Renal pelvis (tissue), 1 donor: ENCODE measurements at regions not wholly inside any gene's neighbourhood (a gene's known extent, or its start where the extent isn't known, plus 50 kb on each side); places are given as distances from the start of the nearest gene placed in this dataset.

Experiments
- DNase-seq: peaks from one replicate; pipeline ENCODE4 v3.0.0-alpha.2; 2013

DNA sequence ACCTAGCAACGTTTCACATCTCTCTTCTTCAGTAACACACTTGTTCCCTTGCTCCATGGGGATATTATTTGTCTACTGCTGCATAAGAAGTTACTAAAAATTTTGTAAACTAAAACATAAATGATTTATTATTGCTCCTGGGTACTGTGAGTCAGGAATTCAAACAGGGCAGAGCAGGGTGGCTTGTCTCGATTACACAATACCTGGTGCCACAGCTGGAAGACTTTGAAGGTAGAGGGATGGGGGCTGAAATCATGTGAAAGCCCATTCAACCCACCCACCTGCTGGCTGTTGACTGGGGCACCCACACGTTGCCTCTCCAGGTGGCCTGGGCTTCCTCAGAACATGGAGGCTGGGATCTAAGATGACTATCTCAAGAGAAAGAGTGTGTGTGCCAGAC lies 213.2 kb downstream of the ESM1 start:
- DNase-seq, result no peak

DNA sequence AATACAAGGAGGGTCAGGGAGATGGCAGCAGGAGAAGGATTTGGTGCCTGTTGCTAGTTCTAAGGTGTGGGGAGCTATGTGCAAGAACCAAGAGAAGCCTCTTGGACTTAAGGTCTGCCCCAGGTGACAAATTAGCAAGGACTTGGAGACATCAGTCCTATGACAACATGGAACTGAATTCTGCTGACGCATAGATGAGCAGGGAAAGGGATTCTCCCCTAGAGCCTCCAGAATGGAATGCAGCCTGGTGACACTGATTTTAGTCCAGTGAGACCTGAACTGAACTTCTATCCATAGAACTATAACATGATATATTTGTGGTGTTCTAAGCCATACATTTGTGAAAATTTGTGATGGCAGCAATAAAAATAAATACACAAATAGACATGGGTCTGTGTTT lies 215.6 kb downstream of the ESM1 start:
- DNase-seq, result no peak

DNA sequence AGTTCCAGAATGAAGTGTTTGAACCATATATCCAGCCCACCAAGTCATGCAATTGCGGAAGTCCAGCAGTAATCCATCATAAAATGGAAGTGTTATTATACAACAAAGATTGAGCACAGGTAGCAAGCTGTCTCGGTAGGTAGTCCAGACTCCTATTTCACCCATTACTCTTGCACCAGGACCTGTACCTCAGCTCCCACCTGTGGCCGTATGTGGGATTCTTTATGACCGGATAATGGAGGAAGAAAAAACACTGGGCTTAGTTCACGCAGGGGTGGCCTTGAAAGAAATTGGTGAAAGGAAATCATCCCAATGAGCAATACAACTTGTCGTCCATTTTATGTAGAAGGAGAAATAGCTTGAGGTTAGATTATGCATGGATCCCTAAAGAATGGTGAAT lies 216.3 kb downstream of the ESM1 start:
- no peak for DNase-seq

DNA sequence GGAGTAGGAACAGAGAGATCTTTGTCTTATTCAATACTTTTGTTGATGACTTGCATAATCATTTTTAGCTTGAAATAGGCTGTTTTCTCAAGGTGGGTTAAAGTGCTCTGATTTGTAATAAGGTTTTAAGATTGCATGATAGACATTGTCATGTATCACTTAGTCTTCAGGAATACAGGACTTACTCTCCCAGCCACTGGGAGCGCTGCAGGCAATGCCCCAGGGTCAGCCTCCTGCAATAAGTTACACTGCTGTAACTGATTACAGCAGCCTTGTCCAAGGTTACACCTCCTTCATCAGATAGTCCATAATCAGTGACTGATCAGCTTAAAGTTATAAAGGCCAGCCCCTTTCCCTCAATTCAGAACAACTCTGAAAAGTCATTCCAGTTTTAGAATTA lies 218.6 kb downstream of the ESM1 start:
- DNase-seq, result no peak

DNA sequence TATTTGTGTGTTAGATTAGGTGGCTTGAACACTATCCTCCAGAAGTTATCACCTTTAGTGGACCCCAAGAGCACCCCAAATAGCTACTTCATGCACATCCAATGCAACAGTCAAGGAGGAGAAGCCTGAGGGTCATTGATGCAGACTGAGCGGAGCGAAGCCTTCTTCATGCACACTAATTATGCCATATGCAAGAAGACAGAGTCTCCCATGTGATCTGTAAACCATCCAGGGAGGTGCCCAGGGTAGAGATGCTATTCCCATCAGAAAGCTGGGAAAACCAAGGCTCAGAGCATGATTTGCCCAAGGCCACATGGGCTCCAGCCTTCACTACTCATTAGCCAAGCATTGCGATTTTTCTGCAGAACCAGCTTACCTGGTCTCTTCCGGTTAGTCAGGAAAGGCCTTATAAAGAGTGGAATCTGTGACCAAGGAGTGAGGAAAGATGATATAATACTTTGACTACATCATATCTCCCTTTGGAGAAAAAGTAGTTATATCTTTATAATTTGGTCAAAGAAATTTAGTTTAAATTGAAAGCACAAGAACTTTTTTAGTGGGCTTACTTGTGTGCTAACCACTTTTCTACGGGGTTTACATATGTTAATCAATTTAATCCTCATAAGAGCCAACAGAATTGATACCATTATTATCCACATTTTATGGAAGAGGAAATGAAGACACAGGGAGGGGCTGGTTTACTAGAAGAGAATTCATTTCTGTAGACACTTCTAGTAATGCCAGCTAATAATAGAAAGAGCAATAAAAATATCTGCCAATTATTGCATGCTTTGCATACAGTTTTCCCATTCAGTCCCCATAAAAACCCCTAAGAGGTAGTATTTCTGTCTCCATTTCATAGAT lies 220.0 kb downstream of the ESM1 start:
- no peak for DNase-seq

DNA sequence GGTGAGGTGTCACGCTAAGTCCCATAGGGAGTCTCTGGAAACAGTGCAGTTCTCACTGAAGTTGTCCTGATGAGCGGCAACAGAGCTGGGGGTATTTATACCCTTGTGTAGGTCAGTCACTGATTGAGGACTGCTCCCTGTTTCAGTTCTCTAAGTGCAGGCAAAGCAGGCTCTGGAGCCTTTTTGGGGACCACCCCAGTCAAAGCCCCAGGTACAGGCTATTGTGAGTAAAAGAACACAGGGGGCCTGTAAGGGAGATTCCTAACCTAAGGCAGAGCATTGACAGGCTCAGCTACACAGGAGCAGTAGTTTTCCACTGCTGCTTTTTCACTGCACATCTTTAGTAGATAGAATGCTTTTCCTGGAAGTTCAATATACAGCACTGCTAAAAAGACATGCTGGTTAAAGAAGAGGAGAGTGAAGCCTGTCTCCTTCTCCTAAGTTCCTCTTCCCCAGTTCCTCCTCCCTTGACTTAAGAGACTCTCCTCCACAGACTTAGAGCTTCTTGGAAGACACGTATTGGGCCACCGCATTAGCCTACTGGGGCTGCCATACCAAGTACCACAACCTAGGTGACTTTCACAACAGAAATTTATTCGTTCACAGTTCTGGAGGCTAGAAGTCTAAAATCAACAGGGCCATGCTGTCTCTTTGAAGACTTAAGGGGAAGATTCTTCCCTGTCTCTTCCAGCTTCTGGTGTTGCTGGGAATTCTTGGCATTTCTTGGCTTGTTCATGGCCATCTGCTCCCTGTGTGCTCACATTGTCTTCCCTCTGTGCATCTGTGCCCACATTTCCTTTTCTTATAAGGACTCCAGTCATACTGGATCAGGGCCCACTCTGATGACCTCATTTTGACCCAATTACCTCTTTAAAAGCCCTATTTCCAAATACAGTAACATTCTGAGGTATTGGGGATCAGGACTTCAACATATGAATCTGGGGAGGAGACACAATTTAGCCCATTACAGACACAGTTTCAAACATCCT lies 221.0 kb downstream of the ESM1 start:
- no peak for DNase-seq

DNA sequence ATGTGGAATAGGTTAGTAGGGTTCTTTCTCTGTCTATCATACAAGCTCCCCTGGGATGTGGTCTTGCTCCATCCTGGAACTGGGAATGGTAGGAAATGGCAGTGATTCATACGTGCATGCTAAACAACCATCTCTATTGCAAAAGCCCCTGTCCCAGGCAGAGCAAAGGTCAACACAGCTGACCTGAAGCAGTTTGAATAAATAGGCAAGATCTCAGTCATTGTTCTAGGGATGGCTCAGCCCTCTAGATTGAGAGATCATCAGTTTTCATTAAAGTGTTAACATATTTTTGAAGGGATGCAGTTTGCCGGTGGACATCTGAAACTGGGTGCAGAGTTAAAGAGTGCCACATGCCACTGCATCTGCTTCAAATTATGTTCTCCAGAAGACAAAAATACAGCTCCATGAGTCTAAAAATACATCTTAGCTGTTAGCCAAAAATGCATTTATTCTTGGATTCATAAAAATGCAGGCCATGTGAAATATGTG lies 224.1 kb downstream of the ESM1 start:
- DNase-seq, result no peak

DNA sequence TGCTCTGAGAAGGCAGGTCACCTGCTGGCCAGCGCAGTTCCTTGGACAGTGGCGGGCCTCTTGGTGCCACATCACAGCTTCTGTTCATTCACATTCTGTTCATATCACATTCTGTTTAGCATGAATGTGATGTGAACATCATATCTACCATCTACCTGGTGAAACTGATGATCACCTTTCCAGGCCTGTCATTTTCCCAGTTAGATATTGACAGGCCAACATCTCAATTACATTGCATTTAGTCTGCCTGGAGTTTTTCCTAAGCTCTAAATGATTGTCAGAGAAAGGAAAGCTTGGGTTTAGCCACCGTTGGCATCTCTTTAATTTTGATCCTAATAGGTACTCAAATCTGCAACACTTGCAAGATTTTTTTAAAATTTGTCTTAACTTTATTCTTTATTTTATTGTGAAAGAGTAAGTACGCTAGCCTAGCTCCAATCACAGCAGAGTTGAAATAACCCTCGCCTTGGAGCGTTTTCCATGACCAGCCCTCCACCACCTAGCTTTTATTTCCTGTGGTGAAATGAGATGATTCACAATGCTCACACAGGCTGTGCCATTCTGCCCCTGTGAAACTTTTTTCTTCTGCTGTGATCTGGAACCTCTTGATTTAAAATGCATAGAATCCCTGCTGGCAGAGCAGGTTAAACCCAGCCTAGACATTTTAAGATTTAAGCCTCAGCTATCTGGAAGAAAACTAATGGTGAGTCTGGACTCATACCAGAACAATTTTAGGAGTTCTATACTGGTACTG lies 225.0 kb downstream of the ESM1 start:
- DNase-seq, result no peak

DNA sequence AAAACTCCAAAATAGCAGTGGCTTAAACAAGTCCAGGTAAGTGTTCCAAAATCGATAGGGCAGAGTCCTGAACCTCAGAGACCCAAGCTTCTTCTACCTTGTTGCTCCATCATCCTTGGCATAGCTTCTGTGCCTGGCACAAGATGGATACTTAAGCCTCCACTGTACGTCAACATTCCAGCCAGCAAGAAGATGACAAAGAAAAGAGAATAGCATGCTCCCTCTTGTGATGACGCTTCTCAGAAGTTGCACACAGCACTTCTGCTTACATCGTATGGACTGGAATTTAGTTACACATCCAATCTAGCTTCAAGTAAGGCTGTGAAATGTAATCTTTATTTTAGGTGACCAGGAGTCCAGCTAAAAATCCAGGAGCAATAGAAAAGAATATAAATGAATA lies 227.4 kb downstream of the ESM1 start:
- no peak for DNase-seq

DNA sequence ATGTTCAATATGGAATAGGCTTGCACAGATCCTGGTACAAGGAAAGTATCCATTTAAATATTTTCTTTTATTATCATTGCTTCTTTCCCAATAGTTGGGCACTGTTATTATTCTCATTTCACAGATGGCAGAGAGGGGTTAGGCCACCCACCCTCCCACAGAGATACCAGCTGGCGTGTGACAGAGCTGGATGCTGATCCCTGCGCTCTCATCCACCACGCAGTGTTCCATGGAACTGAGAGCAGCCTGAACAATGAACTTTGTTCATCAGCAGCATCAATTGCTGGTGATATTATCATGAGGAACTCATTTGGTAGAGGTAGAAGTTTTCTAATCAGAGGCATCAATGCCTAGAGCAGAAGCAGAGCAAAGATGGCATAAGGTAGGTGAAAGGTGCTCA lies 227.9 kb downstream of the ESM1 start:
- DNase-seq, result no peak

DNA sequence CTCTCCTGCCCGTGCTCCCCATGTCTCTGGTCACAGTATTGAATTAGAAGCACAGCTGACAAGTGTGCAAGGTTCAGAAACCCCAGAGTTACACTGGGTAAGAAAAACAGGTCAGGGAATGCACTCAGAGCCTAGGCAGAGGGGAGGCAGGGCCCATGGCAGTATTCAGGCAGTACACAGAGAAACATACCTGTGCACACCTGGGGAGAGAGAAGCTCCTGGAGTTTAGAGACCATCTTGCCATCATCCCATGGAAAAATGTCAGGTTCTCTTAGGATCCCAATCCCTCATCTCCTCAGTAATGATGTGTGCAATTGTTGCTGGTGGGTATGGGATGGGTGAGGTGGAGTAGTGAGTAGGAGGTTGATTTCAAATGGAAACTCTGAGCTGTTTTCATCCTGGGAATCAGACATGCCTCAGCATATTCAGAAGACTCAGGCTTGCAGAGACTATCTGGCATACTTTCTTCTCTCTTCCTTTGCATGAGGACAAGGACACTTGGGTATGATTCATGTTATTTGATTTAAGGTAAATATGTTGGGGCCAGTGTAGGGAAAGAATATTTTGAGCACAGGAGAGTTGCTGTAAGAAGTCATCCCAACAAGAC lies 228.5 kb downstream of the ESM1 start:
- no peak for DNase-seq

DNA sequence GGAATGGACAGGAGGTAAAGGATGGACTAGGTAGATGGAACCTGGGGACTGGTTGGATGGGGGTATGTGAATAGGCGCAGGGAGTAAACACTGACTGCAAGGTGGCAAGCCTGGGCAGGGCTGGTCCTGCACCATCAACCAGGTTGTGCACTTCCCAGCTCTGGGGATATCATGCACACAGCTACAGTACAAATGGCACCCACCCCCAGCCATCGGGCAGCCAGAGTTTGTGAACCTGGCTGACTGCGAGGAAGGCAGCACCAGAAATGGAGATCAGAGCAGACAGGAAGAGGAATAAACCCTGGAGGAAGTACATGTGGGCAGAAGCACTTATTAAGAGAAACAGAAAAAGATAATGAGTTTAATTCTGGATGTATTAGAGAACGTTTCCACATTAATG lies 229.1 kb downstream of the ESM1 start:
- DNase-seq, result no peak

DNA sequence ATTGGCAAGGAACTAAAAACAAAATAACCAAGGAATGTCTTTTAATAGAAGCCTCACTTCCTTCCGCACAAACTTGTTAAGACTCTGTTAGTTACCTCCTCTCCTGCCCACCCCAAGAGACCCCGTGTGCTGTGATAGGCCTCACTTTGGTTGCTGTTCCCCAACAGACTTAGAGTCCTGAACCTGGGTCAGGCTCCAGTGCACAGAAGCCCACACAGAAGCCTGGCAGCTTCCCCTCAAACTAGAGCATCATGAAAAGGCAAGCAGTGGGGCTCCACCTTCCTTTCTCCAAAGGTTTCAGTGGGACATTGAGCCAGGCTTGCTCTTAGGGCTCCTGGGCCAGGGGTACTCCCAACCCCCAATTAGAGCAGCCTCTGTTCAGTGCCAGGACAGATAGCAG lies 230.5 kb downstream of the ESM1 start:
- DNase-seq, result no peak

DNA sequence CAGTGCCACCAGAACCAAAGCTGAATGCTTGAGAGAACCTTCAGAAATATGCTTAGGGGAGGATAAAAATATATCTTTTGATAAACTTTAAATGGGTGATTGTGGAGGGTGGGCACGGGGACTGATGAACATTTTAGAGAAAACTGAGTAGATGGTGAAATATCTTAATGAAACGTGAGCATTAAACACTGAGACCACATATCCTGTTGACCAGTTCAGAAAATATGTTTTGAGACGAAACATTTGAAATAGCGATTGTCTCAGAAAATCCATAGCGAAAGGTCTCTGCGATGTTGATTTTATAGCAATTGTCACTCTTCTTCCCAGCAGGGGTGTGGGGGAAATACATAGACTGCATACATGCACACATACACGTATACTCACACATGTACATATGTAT lies 231.0 kb downstream of the ESM1 start:
- no peak for DNase-seq

DNA sequence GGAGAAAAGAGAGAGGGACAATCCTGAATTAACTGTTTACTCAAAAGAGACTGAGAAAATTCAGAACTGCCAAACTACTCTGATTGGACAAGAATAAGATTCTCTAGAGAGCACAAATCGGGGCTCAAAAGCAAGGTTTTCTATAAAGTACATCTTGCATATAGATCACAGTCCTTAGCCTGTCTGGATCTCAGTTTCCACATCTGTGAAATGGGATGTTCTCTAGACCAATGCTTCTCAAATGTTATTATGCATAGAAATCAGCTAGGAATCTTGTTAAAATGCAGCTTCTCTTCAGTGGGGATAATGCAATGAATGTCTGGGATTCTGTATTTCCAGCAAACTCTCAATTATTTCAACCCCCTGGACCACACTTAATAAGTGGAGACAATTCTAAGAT lies 231.6 kb downstream of the ESM1 start:
- DNase-seq, result no peak

DNA sequence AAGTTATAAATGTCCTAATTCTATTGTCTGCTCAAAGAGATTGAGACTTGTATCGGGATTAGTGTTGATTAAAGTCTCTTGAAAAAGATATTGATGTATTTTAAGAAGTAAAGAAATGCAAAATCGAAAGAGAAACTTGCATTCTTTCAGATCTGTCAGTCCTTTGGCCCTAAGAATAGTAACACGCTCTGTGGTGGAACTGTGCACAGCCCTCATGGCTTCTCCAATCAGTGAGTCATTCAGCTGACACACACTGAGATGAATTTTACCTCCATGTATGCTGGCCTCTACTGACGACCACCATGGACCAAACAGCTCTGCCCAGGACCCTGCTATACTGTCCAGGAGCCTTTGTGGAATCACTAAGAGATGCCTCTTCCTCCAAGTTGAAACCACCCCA lies 232.4 kb downstream of the ESM1 start:
- no peak for DNase-seq

DNA sequence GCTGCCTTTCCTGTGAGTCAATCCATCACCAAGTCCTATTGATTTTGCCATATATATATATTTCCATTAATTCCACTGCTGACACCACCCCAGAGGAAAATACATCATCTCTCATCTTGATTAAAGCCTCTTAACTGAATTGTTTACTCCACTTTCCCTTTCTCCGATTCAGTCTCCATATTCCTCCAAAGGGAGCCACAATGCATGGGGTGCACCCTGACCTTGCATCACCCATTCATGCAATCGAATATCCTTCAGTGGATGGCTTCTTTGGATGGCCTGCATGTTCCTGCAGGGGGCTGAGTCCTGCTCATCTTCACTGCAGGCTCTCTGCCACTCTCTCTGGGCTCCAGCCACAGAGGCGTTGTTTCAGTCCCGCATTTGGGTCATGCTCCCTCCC lies 231.0 kb downstream of the SNX18 start:
- DNase-seq, result no peak

DNA sequence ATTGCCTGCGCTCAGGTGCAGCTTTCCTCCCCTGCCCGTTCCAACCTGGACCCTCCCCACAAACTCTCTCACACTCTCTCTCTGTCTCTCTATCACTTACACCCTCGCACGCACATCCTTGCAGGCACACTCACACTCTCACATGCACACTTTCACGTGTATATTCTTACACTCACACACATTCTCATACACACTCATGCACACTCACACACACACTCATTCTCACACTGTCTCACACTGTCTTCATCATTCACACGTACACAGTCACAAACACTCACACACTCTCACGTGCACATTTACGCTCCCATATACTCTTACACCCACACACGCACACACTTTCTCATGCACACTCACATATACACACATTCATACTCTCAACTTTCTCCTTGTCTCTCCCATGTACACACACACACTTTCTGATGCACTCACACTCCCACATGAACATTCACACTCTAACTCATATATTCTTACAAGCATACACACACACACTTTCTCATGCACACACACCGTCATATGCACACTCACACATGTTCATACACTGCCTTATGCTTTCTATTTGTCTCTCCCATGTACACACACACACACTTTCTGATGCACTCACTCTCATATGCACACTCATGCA lies 229.3 kb downstream of the SNX18 start:
- DNase-seq, result no peak

DNA sequence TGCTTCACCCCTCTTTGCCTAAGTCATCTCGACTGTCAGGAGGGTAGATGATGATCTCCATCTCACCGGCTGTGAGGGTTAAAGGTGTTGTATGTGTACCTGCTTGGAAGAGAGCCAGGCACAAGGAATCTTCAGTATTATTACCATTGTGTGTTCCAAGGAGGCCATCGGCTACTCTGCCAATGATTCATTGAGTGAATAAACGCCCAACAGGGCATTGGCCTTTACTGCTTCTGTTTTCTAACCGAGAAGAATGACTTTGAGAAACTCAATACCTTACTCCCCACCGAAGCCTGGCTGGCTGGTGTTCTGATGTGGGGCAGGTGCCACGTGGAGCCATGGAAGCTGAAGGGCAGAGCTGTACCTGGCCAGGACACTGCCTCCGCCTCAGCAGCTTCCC lies 228.8 kb downstream of the SNX18 start:
- no peak for DNase-seq

DNA sequence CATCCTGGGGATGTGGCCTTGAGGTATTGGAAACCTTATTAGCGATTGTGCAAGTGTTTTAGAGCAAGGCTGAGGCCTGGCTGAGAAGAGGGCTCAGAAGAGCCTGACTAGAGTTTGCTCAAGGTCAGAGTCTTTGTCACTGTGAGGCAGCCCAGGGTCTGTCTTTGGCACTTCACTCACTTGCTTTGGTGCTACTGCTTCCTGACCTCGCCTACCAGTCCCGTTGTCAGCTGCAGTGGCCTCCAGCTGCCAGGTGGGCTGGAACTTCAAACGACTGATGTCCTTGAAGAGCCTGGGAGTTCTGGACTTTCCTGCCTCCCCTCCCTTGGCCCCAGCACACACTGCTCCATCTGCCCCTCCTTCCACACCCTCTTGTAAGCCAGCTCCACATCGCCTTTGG lies 228.0 kb downstream of the SNX18 start:
- DNase-seq, result no peak
